Activated T-cell treated with anti-CD3 and anti-CD28 coated beads, Interleukin-2, amount 50 U/mL, for 4 hours (primary cell): ENCODE measurements at regions not wholly inside any gene's neighbourhood (a gene's known extent, or its start where the extent isn't known, plus 50 kb on each side); places are given as distances from the start of the nearest gene placed in this dataset.
"Not testable (repeated sequence)": the region's sequence is repeated elsewhere in the genome, so short reads cannot be mapped to it uniquely, and the experiment has no call there.

Experiments used
- ATAC-seq, 2 donors: fragments of 200-7000 bp; cut with Tn5 transposase; one replicate each; pipeline ENCODE4 v1.10.0; 2021
- DNase-seq: peaks from one replicate; pipeline ENCODE4 v3.0.0-alpha.2; 2020
- H3K27me3 Mint-ChIP-seq: one replicate; pipeline ENCODE4 v1.8.0; 2021; ENCODE audit warnings: low read depth, mixed read lengths
- H3K36me3 Mint-ChIP-seq: one replicate; pipeline ENCODE4 v1.8.0; 2022; ENCODE audit warnings: mixed read lengths; ENCODE audit not compliant: insufficient read depth
- H3K4me1 Mint-ChIP-seq: one replicate; pipeline ENCODE4 v1.8.0; 2021; ENCODE audit warnings: low read depth, mixed read lengths
- H3K4me3 Mint-ChIP-seq: one replicate; pipeline ENCODE4 v1.8.0; 2021; ENCODE audit warnings: mild to moderate bottlenecking, moderate library complexity, mixed read lengths
- H3K9me3 Mint-ChIP-seq: one replicate; pipeline ENCODE4 v1.8.0; 2021; ENCODE audit warnings: mixed read lengths

GRCh38 chr13:83692800-83693199 is 189.5 kb downstream of the SLITRK1 start:
- Mint-ChIP-seq H3K9me3 (peaks cover 10% of the 10 kb centered on the region), H3K4me3 (no peak overlapping the region), H3K4me1 (no peaks in the 10 kb centered on the region), H3K36me3 (no peaks in the 10 kb centered on the region), H3K27me3 (no peaks in the 10 kb centered on the region)
- ATAC-seq (no peak), DNase-seq (no peak)

GRCh38 chr13:83691966-83692365 is 190.3 kb downstream of the SLITRK1 start:
- H3K9me3 Mint-ChIP-seq: peaks cover 10% of the 10 kb centered on the region
- no peaks in the 10 kb centered on the region for H3K4me1 Mint-ChIP-seq
- DNase-seq (no peak), ATAC-seq (no peak)
- no peaks in the 10 kb centered on the region for H3K36me3 Mint-ChIP-seq
- no peak overlapping the region for H3K4me3 Mint-ChIP-seq
- H3K27me3 Mint-ChIP-seq: no peaks in the 10 kb centered on the region

GRCh38 chr13:83681547-83681946 is 200.7 kb downstream of the SLITRK1 start:
- ATAC-seq (no peak), DNase-seq (no peak)
- H3K36me3 Mint-ChIP-seq: no peaks in the 10 kb centered on the region
- H3K9me3 Mint-ChIP-seq: no peaks in the 10 kb centered on the region
- no peaks in the 10 kb centered on the region for H3K4me1 Mint-ChIP-seq
- H3K4me3 Mint-ChIP-seq: no peak overlapping the region
- H3K27me3 Mint-ChIP-seq: no peaks in the 10 kb centered on the region

- H3K36me3 Mint-ChIP-seq: no peaks in the 10 kb centered on the region
- ATAC-seq (no peak), DNase-seq (no peak)
- no peaks in the 10 kb centered on the region for H3K4me1 Mint-ChIP-seq
- H3K4me3 Mint-ChIP-seq: no peak overlapping the region
- no peaks in the 10 kb centered on the region for H3K27me3 Mint-ChIP-seq
- H3K9me3 Mint-ChIP-seq: no peaks in the 10 kb centered on the region
Measured at GRCh38 chr13:83677985-83678384, 204.3 kb downstream of the SLITRK1 start.

- Mint-ChIP-seq H3K4me3 (no peak overlapping the region), H3K4me1 (no peaks in the 10 kb centered on the region), H3K36me3 (no peaks in the 10 kb centered on the region), H3K27me3 (no peaks in the 10 kb centered on the region), H3K9me3 (peaks cover 4% of the 10 kb centered on the region)
- DNase-seq (no peak), ATAC-seq (no peak)
Measured at GRCh38 chr13:83672612-83673011, 209.7 kb downstream of the SLITRK1 start.

GRCh38 chr13:83667606-83668005 is 214.7 kb downstream of the SLITRK1 start:
- no peaks in the 10 kb centered on the region for H3K4me1 Mint-ChIP-seq
- H3K27me3 Mint-ChIP-seq: no peaks in the 10 kb centered on the region
- no peak for DNase-seq
- no peak for ATAC-seq
- H3K36me3 Mint-ChIP-seq: no peaks in the 10 kb centered on the region
- peaks cover 7% of the 10 kb centered on the region for H3K9me3 Mint-ChIP-seq
- no peak overlapping the region for H3K4me3 Mint-ChIP-seq

GRCh38 chr13:83666141-83666540 is 216.1 kb downstream of the SLITRK1 start:
- H3K36me3 Mint-ChIP-seq: no peaks in the 10 kb centered on the region
- H3K9me3 Mint-ChIP-seq: peaks cover 12% of the 10 kb centered on the region
- no peaks in the 10 kb centered on the region for H3K27me3 Mint-ChIP-seq
- ATAC-seq (no peak), DNase-seq (no peak)
- H3K4me3 Mint-ChIP-seq: no peak overlapping the region
- no peaks in the 10 kb centered on the region for H3K4me1 Mint-ChIP-seq

- Mint-ChIP-seq H3K27me3 (no peaks in the 10 kb centered on the region), H3K4me1 (no peaks in the 10 kb centered on the region), H3K4me3 (no peak overlapping the region), H3K36me3 (no peaks in the 10 kb centered on the region), H3K9me3 (peaks cover 21% of the 10 kb centered on the region)
- ATAC-seq (no peak), DNase-seq (no peak)
Measured at GRCh38 chr13:83657281-83657680, 225.0 kb downstream of the SLITRK1 start.

- H3K4me1 Mint-ChIP-seq, DNase-seq, ATAC-seq, H3K36me3 Mint-ChIP-seq, H3K27me3 Mint-ChIP-seq, H3K4me3 Mint-ChIP-seq: not testable (repeated sequence)
- peaks cover 26% of the 10 kb centered on the region for H3K9me3 Mint-ChIP-seq
Measured at GRCh38 chr13:83642617-83643016, 239.7 kb downstream of the SLITRK1 start.

GRCh38 chr13:83634601-83635000 is 247.7 kb downstream of the SLITRK1 start:
- no peaks in the 10 kb centered on the region for H3K4me1 Mint-ChIP-seq
- ATAC-seq (no peak), DNase-seq (no peak)
- H3K4me3 Mint-ChIP-seq: no peak overlapping the region
- no peaks in the 10 kb centered on the region for H3K27me3 Mint-ChIP-seq
- H3K36me3 Mint-ChIP-seq: no peaks in the 10 kb centered on the region
- H3K9me3 Mint-ChIP-seq: peaks cover 5% of the 10 kb centered on the region

- DNase-seq (no peak), ATAC-seq (no peak)
- H3K9me3 Mint-ChIP-seq: peaks cover 5% of the 10 kb centered on the region
- H3K4me1 Mint-ChIP-seq: no peaks in the 10 kb centered on the region
- no peaks in the 10 kb centered on the region for H3K36me3 Mint-ChIP-seq
- no peaks in the 10 kb centered on the region for H3K27me3 Mint-ChIP-seq
- H3K4me3 Mint-ChIP-seq: no peak overlapping the region
Measured at GRCh38 chr13:83633746-83634145, 248.5 kb downstream of the SLITRK1 start.

GRCh38 chr13:83622422-83622784 is 259.9 kb downstream of the SLITRK1 start:
- H3K9me3 Mint-ChIP-seq: peaks cover 8% of the 10 kb centered on the region
- DNase-seq: no peak
- no peak overlapping the region for H3K4me3 Mint-ChIP-seq
- H3K4me1 Mint-ChIP-seq: no peaks in the 10 kb centered on the region
- no peak for ATAC-seq
- no peaks in the 10 kb centered on the region for H3K27me3 Mint-ChIP-seq
- no peaks in the 10 kb centered on the region for H3K36me3 Mint-ChIP-seq

- no peaks in the 10 kb centered on the region for H3K36me3 Mint-ChIP-seq
Measured at GRCh38 chr13:83621765-83622421, 260.4 kb downstream of the SLITRK1 start.

GRCh38 chr13:83620530-83621220 is 261.6 kb downstream of the SLITRK1 start:
- ATAC-seq (no peak), DNase-seq (no peak)
- Mint-ChIP-seq H3K9me3 (peaks cover 8% of the 10 kb centered on the region), H3K36me3 (no peaks in the 10 kb centered on the region), H3K4me1 (no peaks in the 10 kb centered on the region), H3K4me3 (no peak overlapping the region), H3K27me3 (no peaks in the 10 kb centered on the region)

More at GRCh38 chr13:83621765-83622421, 260.4 kb downstream of the SLITRK1 start:
- no peak overlapping the region for H3K4me3 Mint-ChIP-seq
- ATAC-seq: no peak
- H3K9me3 Mint-ChIP-seq: peaks cover 8% of the 10 kb centered on the region
- no peaks in the 10 kb centered on the region for H3K4me1 Mint-ChIP-seq
- no peaks in the 10 kb centered on the region for H3K27me3 Mint-ChIP-seq
- DNase-seq: no peak

- no peak for DNase-seq
- Mint-ChIP-seq H3K4me3 (no peak overlapping the region), H3K27me3 (no peaks in the 10 kb centered on the region), H3K36me3 (no peaks in the 10 kb centered on the region), H3K9me3 (peaks cover 11% of the 10 kb centered on the region), H3K4me1 (no peaks in the 10 kb centered on the region)
- ATAC-seq: no peak
Measured at GRCh38 chr13:83618966-83619365, 263.3 kb downstream of the SLITRK1 start.
